ENCODE measurements at regions not wholly inside any gene's neighbourhood (a gene's known extent, or its start where the extent isn't known, plus 50 kb on each side); places are given as distances from the start of the nearest gene placed in this dataset.

GRCh38 chr4:27775156-27775555, 914.5 kb downstream of the STIM2 start:
- ChIA-PET POLR2A (no interaction called here), CTCF (no interaction called here)
- TF ChIP-seq CTCF (IDR thresholded peaks at IDR 0.05; ENCODE audit: control extremely low read depth, extremely low read depth, low read depth, missing control alignments): no peak
- no peak for DNase-seq (ENCODE audit: extremely low spot score)

GRCh38 chr4:27779827-27780226, 919.2 kb downstream of the STIM2 start:
- no peak for TF ChIP-seq CTCF (IDR thresholded peaks at IDR 0.05; ENCODE audit: control extremely low read depth, extremely low read depth, low read depth, missing control alignments)
- ChIA-PET POLR2A (no interaction called here), CTCF (interaction anchor here (1.2 to 2.3 kb wide), 2 partner anchors 11 to 16 kb away, joined by 3 to 6 read pairs; no protein-coding TSS in a partner anchor)
- DNase-seq (ENCODE audit: extremely low spot score): no peak

DNA sequence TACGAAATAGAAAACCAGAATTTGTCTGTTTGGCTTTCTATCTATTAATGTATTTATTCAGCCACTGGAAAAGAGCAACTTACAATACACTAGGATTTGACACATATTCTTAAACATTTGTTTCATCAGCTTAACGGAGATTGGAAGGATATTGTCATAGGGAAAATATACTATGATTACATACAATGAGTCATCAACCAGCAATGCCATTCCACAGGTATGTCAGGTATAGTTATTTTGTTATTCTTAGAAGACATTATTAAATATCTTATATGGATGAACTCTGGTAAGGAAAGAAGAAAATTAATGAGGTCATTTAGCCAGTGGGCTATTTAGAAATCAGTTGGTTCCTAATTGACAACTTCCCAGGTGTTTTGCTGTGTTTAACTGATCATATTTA, 926.6 kb downstream of the STIM2 start:
- DNase-seq (ENCODE audit: extremely low spot score): no peak
- ChIA-PET POLR2A (no interaction called here), CTCF (interaction anchor here (1.6 kb wide), 1 partner anchor 8 kb away, joined by 3 read pairs; no protein-coding TSS in a partner anchor)
- no peak for TF ChIP-seq CTCF (IDR thresholded peaks at IDR 0.05; ENCODE audit: control extremely low read depth, extremely low read depth, low read depth, missing control alignments)

- ChIA-PET CTCF (no interaction called here), POLR2A (no interaction called here)
- no peak for DNase-seq (ENCODE audit: extremely low spot score)
- TF ChIP-seq CTCF (IDR thresholded peaks at IDR 0.05; ENCODE audit: control extremely low read depth, extremely low read depth, low read depth, missing control alignments): no peak
Measured at GRCh38 chr4:27789773-27790172, 929.1 kb downstream of the STIM2 start.

- no peak for DNase-seq (ENCODE audit: extremely low spot score)
- ChIA-PET POLR2A (no interaction called here), CTCF (interaction anchor here (0.7 kb wide), 1 partner anchor 12 kb away, joined by 3 read pairs; no protein-coding TSS in a partner anchor)
- no peak for TF ChIP-seq CTCF (IDR thresholded peaks at IDR 0.05; ENCODE audit: control extremely low read depth, extremely low read depth, low read depth, missing control alignments)
Measured at GRCh38 chr4:27790911-27791310, 930.3 kb downstream of the STIM2 start.

- no peak for TF ChIP-seq CTCF (IDR thresholded peaks at IDR 0.05; ENCODE audit: control extremely low read depth, extremely low read depth, low read depth, missing control alignments)
- ChIA-PET CTCF (no interaction called here), POLR2A (no interaction called here)
- DNase-seq (ENCODE audit: extremely low spot score): no peak
Measured at GRCh38 chr4:27791640-27792039, 931.0 kb downstream of the STIM2 start.

- CTCF ChIA-PET: no interaction called here
- POLR2A ChIA-PET: no interaction called here
- no peak for TF ChIP-seq CTCF (IDR thresholded peaks at IDR 0.05; ENCODE audit: control extremely low read depth, extremely low read depth, low read depth, missing control alignments)
- no peak for DNase-seq (ENCODE audit: extremely low spot score)
Measured at GRCh38 chr4:27807207-27807606, 946.6 kb downstream of the STIM2 start.
